Gastroesophageal sphincter (tissue), 4 donors: ENCODE measurements at regions not wholly inside any gene's neighbourhood (a gene's known extent, or its start where the extent isn't known, plus 50 kb on each side); places are given as distances from the start of the nearest gene placed in this dataset.

Source experiments
- ATAC-seq: fragments of 150-250 bp; one replicate; pipeline ENCODE4 v1.9.1; 2016; ENCODE audit warnings: mild to moderate bottlenecking, moderate library complexity
- H3K27ac ChIP-seq, 4 donors: fragments of 200-600 bp; sonication (generic) in 3 of 4; 1 replicate in 3 of 4; 2 replicates in 1 of 4; pipeline ENCODE4 v1.5.1; 2016 to 2019
- H3K27me3 ChIP-seq: fragments of 200-600 bp; sonication (generic); one replicate; pipeline ENCODE4 v1.5.1; 2019
- H3K36me3 ChIP-seq, 2 donors: fragments of 200-600 bp; sonication (generic); one replicate each; pipeline ENCODE4 v1.5.1; 2019; ENCODE audit warnings: control low read depth in 1 of 2
- H3K4me1 ChIP-seq, 3 donors: fragments of 200-600 bp; sonication (generic); 1 replicate in 2 of 3; 2 replicates in 1 of 3; pipeline ENCODE4 v1.5.1; 2016 to 2019; ENCODE audit warnings: control low read depth in 2 of 3
- H3K4me3 ChIP-seq, 2 donors: fragments of 200-600 bp; sonication (generic); one replicate each; pipeline ENCODE4 v1.5.1; 2019; ENCODE audit warnings: mild to moderate bottlenecking in 1 of 2, moderate library complexity in 1 of 2
- H3K9me3 ChIP-seq, 3 donors: fragments of 200-600 bp; sonication (generic); one replicate each; pipeline ENCODE4 v1.5.1; 2017 to 2019; ENCODE audit warnings: control low read depth in 2 of 3
- EP300 ChIP-seq: sonication (generic); formaldehyde crosslinking; IDR thresholded peaks from one replicate; pipeline ENCODE4 v1.6.1; 2017; ENCODE audit warnings: antibody characterized with exemption, mild to moderate bottlenecking
- POLR2A ChIP-seq, 2 donors: fragments of 450-650 bp; IDR thresholded peaks; one replicate each; pipeline ENCODE4 v1.6.1; 2017; ENCODE audit warnings: antibody characterized with exemption in 2 of 2, mild to moderate bottlenecking in 2 of 2, moderate library complexity in 1 of 2
- POLR2AphosphoS5 ChIP-seq: sonication (generic); formaldehyde crosslinking; IDR thresholded peaks from one replicate; pipeline ENCODE4 v1.6.1; 2017; ENCODE audit warnings: antibody characterized with exemption
- WGBS, 2 donors: methylation state at CpG; one replicate each; pipeline ENCODE4 v1.1.5; 2018; ENCODE audit warnings: low coverage in 1 of 2; 5-methylcytosine and 5-hydroxymethylcytosine counted together
- TF ChIP-seq, protein P1 (sequence below), 4 experiments: fragments of 200-600 bp in 2 of 4; fragments of 450-650 bp in 2 of 4; sonication (generic) in 1 of 4; IDR thresholded peaks; one replicate each; pipeline ENCODE4 v1.5.1; 2017 to 2019; ENCODE audit warnings: antibody characterized with exemption in 4 of 4, mild to moderate bottlenecking in 2 of 4, moderate library complexity in 2 of 4

DNA sequence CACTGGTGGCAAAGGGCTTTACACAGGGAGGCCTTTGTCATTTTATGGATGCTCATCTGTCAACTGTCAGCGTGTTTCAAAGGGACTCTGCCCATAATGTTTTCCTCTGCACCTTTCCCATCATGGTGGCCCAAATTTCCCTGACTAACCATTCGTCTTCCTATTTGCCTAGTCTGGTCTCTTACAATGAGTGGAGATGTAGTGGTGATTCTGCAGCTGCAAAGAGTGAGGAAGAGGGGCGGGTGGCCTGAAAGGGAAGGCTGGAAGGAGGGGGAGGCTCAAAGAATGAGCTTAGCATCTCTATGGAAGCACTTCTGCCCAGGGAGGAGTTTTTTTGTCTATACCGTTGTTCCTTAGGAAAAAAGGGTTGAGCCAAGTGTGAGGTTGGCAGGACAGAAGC, 447.5 kb downstream of the NKX6-1 start:
- Histone ChIP-seq H3K4me3 (no peak overlapping the region), H3K4me1 (peaks cover 0 to 19% (median 4%) of the 10 kb centered on the region in 3 donors), H3K27me3 (no peaks in the 10 kb centered on the region), H3K36me3 (no peaks in the 10 kb centered on the region), H3K9me3 (no peaks in the 10 kb centered on the region), H3K27ac (no peak overlapping the region)
- TF ChIP-seq POLR2A (IDR thresholded peaks at IDR 0.05) (no peak), POLR2AphosphoS5 (no peak), EP300 (no peak)
- TF ChIP-seq, protein P1, sequence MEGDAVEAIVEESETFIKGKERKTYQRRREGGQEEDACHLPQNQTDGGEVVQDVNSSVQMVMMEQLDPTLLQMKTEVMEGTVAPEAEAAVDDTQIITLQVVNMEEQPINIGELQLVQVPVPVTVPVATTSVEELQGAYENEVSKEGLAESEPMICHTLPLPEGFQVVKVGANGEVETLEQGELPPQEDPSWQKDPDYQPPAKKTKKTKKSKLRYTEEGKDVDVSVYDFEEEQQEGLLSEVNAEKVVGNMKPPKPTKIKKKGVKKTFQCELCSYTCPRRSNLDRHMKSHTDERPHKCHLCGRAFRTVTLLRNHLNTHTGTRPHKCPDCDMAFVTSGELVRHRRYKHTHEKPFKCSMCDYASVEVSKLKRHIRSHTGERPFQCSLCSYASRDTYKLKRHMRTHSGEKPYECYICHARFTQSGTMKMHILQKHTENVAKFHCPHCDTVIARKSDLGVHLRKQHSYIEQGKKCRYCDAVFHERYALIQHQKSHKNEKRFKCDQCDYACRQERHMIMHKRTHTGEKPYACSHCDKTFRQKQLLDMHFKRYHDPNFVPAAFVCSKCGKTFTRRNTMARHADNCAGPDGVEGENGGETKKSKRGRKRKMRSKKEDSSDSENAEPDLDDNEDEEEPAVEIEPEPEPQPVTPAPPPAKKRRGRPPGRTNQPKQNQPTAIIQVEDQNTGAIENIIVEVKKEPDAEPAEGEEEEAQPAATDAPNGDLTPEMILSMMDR (IDR thresholded peaks at IDR 0.05), result no peak
- ATAC-seq, result no peak
- WGBS, 2 donors, result 69 to 85% methylated on average over 2 to 3 of the region's 4 CpGs

- Histone ChIP-seq H3K4me3 (no peak overlapping the region), H3K27me3 (no peaks in the 10 kb centered on the region), H3K36me3 (no peaks in the 10 kb centered on the region), H3K27ac (peak overlapping the region in 1 of 4 donors; percentile 66), H3K4me1 (peaks cover 0 to 19% (median 4%) of the 10 kb centered on the region in 3 donors), H3K9me3 (no peaks in the 10 kb centered on the region)
- ATAC-seq, result no peak
- WGBS, 2 donors, result 9 to 52% methylated on average over 1 to 2 of the region's 2 CpGs
- no peak for TF ChIP-seq POLR2AphosphoS5
- no peak for TF ChIP-seq EP300
- no peak for TF ChIP-seq POLR2A (IDR thresholded peaks at IDR 0.05)
- TF ChIP-seq, protein P1 (IDR thresholded peaks at IDR 0.05), result no peak
Observed at GRCh38 chr4:84051089-84051488, 448.0 kb downstream of the NKX6-1 start.

GRCh38 chr4:84050015-84050414, 449.1 kb downstream of the NKX6-1 start:
- no peak for ATAC-seq
- TF ChIP-seq POLR2A (IDR thresholded peaks at IDR 0.05), result no peak
- no peak for TF ChIP-seq EP300
- TF ChIP-seq, protein P1 (IDR thresholded peaks at IDR 0.05), result no peak
- no peak for TF ChIP-seq POLR2AphosphoS5
- Histone ChIP-seq H3K4me1 (peaks cover 0 to 19% (median 4%) of the 10 kb centered on the region in 3 donors), H3K4me3 (no peak overlapping the region), H3K9me3 (no peaks in the 10 kb centered on the region), H3K27ac (peak overlapping the region in 3 of 4 donors; percentile 11 to 66 (median 36)), H3K36me3 (no peaks in the 10 kb centered on the region), H3K27me3 (no peaks in the 10 kb centered on the region)
- 0% methylated on average over 1 of the region's 1 CpG for WGBS, 2 donors

- H3K4me3 ChIP-seq, result no peak overlapping the region
- TF ChIP-seq POLR2A (IDR thresholded peaks at IDR 0.05), result no peak
- TF ChIP-seq, protein P1 (IDR thresholded peaks at IDR 0.05), result no peak
- no peak for TF ChIP-seq EP300
- TF ChIP-seq POLR2AphosphoS5, result no peak
- 58 to 64% methylated on average over 5 of the region's 5 CpGs for WGBS, 2 donors
- H3K36me3 ChIP-seq, result no peaks in the 10 kb centered on the region
- no peaks in the 10 kb centered on the region for H3K9me3 ChIP-seq
- peaks cover 0 to 19% (median 4%) of the 10 kb centered on the region in 3 donors for H3K4me1 ChIP-seq
- ATAC-seq, result no peak
- no peaks in the 10 kb centered on the region for H3K27me3 ChIP-seq
- H3K27ac ChIP-seq, result no peak overlapping the region
Observed at GRCh38 chr4:84046551-84046950, 452.5 kb downstream of the NKX6-1 start.

DNA sequence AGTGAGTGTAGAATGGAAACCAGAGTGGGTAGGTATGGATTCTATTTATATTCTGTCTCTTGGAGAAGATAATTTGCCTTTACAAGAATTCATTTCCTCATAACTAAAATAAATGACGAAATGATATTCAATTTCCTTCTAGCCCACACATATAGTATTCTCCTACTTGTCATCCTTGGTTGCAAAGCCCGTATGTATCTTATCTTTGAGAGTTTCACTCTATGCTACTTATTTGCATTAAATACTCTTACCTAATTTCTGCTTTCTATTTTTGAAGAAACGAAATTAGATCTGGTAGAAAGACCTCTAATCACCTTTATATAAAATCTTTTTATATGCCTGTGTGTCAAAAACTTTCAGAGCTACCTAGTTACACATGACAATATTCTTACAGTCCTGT, 457.7 kb downstream of the NKX6-1 start:
- Histone ChIP-seq H3K9me3 (no peaks in the 10 kb centered on the region), H3K27ac (no peak overlapping the region), H3K4me1 (no peaks in the 10 kb centered on the region), H3K27me3 (no peaks in the 10 kb centered on the region), H3K36me3 (no peaks in the 10 kb centered on the region), H3K4me3 (no peak overlapping the region)
- ATAC-seq, result no peak
- TF ChIP-seq EP300 (no peak), POLR2AphosphoS5 (no peak), POLR2A (IDR thresholded peaks at IDR 0.05) (no peak)
- TF ChIP-seq, protein P1 (IDR thresholded peaks at IDR 0.05), result no peak
- 74 to 87% methylated on average over 3 of the region's 3 CpGs for WGBS, 2 donors
